ENCODE measurements at regions not wholly inside any gene's neighbourhood (a gene's known extent, or its start where the extent isn't known, plus 50 kb on each side); places are given as distances from the start of the nearest gene placed in this dataset.

DNA sequence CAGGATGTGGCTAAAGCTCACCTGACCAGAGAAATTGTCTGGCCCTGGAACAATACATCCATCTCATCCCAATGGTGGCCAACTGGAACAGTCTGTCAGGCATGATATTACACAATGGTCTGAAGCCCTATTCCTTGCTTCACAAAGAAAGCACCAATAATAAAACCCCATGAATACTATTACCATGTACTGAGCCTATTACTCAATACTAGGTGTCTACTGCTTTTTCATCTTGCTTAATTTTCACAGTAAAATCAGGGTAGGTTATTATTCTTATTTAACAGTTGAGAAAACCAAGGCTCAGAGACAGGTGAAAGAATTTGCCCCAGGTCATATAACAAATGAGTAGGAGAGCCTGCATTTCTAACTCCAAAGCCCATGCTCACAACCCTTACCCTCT lies 68.9 kb upstream of the CAPRIN1 start:
- H3K27ac Mint-ChIP-seq (ENCODE audit: unreplicated experiment) = no peak overlapping the region
- peaks cover 30% of the 10 kb centered on the region for H3K27me3 Mint-ChIP-seq (ENCODE audit: unreplicated experiment)
- no peaks in the 10 kb centered on the region for H3K4me1 Mint-ChIP-seq (ENCODE audit: low read depth, unreplicated experiment)
- CTCF ChIA-PET = no interaction called here
- BruUV-seq (replicated peaks) = no TSS peak
- intact Hi-C loops (cut with micrococcal nuclease; ENCODE audit: unreplicated experiment) = no loop called here
- TF ChIP-seq, protein P1, sequence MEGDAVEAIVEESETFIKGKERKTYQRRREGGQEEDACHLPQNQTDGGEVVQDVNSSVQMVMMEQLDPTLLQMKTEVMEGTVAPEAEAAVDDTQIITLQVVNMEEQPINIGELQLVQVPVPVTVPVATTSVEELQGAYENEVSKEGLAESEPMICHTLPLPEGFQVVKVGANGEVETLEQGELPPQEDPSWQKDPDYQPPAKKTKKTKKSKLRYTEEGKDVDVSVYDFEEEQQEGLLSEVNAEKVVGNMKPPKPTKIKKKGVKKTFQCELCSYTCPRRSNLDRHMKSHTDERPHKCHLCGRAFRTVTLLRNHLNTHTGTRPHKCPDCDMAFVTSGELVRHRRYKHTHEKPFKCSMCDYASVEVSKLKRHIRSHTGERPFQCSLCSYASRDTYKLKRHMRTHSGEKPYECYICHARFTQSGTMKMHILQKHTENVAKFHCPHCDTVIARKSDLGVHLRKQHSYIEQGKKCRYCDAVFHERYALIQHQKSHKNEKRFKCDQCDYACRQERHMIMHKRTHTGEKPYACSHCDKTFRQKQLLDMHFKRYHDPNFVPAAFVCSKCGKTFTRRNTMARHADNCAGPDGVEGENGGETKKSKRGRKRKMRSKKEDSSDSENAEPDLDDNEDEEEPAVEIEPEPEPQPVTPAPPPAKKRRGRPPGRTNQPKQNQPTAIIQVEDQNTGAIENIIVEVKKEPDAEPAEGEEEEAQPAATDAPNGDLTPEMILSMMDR (IDR thresholded peaks at IDR 0.05; ENCODE audit: unreplicated experiment) = no peak
- no peak for DNase-seq
- H3K4me3 Mint-ChIP-seq (ENCODE audit: low read depth, unreplicated experiment) = no peak overlapping the region
- H3K36me3 Mint-ChIP-seq (ENCODE audit: insufficient read depth, unreplicated experiment) = no peaks in the 10 kb centered on the region
- no peaks in the 10 kb centered on the region for H3K9me3 Mint-ChIP-seq (ENCODE audit: low read depth, unreplicated experiment)

DNA sequence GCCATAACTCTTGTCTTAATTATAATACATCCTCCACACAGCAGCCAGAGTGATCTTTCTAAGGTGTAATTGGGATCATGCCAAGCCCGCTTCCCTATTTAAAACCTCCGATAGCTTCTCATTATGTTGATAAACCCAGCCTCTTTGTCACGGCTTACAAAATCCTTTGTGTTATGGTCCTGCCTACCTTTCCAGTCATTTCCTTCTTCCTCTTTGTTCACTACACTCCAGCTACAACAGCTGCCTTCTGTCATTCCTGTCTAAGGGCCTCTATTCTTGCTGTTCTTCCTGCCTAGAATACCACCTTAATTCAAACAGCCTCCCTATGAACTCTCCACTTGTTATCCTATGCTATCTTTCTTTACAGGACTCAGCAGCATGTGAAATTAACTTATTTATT lies 70.6 kb upstream of the CAPRIN1 start:
- Mint-ChIP-seq H3K27ac (ENCODE audit: unreplicated experiment) (no peak overlapping the region), H3K4me1 (ENCODE audit: low read depth, unreplicated experiment) (no peaks in the 10 kb centered on the region), H3K4me3 (ENCODE audit: low read depth, unreplicated experiment) (no peak overlapping the region), H3K9me3 (ENCODE audit: low read depth, unreplicated experiment) (no peaks in the 10 kb centered on the region), H3K27me3 (ENCODE audit: unreplicated experiment) (peaks cover 30% of the 10 kb centered on the region), H3K36me3 (ENCODE audit: insufficient read depth, unreplicated experiment) (no peaks in the 10 kb centered on the region)
- no TSS peak for BruUV-seq (replicated peaks)
- intact Hi-C loops (cut with micrococcal nuclease; ENCODE audit: unreplicated experiment) = no loop called here
- TF ChIP-seq, protein P1 (IDR thresholded peaks at IDR 0.05; ENCODE audit: unreplicated experiment) = no peak
- CTCF ChIA-PET = no interaction called here
- no peak for DNase-seq

DNA sequence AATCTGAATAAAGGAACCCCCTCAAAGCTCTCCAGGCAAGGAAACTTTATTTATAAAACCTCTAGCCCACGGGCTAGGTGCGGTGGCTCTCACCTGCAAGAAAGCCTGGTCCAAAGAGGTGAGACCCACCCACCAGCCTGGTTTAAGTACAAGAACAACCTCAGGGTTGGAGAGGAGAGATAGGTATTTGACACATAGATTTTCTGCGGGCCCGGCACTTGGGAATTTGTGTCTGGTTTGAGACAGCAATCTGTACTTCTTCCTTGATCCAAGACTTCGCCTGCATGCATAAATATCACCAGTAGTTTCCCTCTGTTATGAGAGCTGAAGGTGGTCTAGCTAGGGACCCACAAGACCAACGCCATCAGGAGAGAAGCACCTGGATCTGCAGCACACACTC lies 73.2 kb upstream of the CAPRIN1 start:
- no peaks in the 10 kb centered on the region for H3K9me3 Mint-ChIP-seq (ENCODE audit: low read depth, unreplicated experiment)
- H3K4me3 Mint-ChIP-seq (ENCODE audit: low read depth, unreplicated experiment) = no peak overlapping the region
- CTCF ChIA-PET = no interaction called here
- no peak for DNase-seq
- TF ChIP-seq, protein P1 (IDR thresholded peaks at IDR 0.05; ENCODE audit: unreplicated experiment) = no peak
- no TSS peak for BruUV-seq (replicated peaks)
- intact Hi-C loops (cut with micrococcal nuclease; ENCODE audit: unreplicated experiment) = no loop called here
- H3K27ac Mint-ChIP-seq (ENCODE audit: unreplicated experiment) = no peak overlapping the region
- peaks cover 46% of the 10 kb centered on the region for H3K27me3 Mint-ChIP-seq (ENCODE audit: unreplicated experiment)
- H3K36me3 Mint-ChIP-seq (ENCODE audit: insufficient read depth, unreplicated experiment) = no peaks in the 10 kb centered on the region
- H3K4me1 Mint-ChIP-seq (ENCODE audit: low read depth, unreplicated experiment) = no peaks in the 10 kb centered on the region

DNA sequence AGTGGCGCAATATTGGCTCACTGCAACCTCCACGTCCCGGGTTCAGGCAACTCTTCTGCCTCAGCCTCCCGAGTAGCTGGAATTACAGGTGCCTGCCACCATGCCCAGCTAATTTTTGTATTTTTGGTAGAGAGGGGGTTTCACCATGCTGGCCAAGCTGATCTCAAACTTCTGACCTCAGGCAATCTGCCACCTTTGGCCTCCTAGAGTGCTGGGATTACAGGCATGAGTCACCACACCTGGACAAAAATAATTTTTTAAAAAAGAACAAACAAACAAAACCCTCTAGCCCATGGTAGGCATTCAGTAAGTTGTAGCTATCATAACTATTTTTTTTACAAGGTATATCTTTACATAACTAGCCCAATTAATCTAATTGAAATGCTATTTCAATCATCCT lies 73.9 kb upstream of the CAPRIN1 start:
- H3K4me3 Mint-ChIP-seq (ENCODE audit: low read depth, unreplicated experiment) = no peak overlapping the region
- no peak for DNase-seq
- CTCF ChIA-PET = interaction anchor here (0.6 to 1.2 kb wide), 2 partner anchors 12 to 148 kb away, joined by 3 read pairs; no protein-coding TSS in a partner anchor
- intact Hi-C loops (cut with micrococcal nuclease; ENCODE audit: unreplicated experiment) = no loop called here
- no TSS peak for BruUV-seq (replicated peaks)
- no peaks in the 10 kb centered on the region for H3K9me3 Mint-ChIP-seq (ENCODE audit: low read depth, unreplicated experiment)
- H3K4me1 Mint-ChIP-seq (ENCODE audit: low read depth, unreplicated experiment) = no peaks in the 10 kb centered on the region
- H3K36me3 Mint-ChIP-seq (ENCODE audit: insufficient read depth, unreplicated experiment) = no peaks in the 10 kb centered on the region
- H3K27me3 Mint-ChIP-seq (ENCODE audit: unreplicated experiment) = peaks cover 46% of the 10 kb centered on the region
- H3K27ac Mint-ChIP-seq (ENCODE audit: unreplicated experiment) = no peak overlapping the region
- TF ChIP-seq, protein P1 (IDR thresholded peaks at IDR 0.05; ENCODE audit: unreplicated experiment) = no peak

Measured in Calu3 (cell line).